ENCODE measurements at regions not wholly inside any gene's neighbourhood (a gene's known extent, or its start where the extent isn't known, plus 50 kb on each side); places are given as distances from the start of the nearest gene placed in this dataset.

DNA sequence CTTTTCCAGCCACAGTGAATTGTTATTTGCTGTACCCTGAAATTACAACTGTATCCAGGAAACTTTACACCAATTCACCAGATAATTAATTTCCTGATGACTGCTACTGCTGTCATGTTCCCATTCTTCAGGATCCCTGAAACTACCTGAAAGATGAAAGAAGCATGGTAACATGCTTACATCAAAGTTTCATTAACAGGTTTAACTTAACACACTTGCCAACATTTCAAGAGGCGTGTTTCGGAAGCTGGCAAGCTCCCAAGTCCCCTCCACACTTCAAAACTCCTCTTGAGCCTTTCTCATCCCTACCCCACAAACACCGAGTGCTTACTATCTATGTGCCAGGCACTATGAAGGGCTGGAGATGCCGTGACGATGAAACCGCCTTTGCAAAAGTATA lies 88.6 kb downstream of the MPP7 start:
- TF ChIP-seq, protein P1, sequence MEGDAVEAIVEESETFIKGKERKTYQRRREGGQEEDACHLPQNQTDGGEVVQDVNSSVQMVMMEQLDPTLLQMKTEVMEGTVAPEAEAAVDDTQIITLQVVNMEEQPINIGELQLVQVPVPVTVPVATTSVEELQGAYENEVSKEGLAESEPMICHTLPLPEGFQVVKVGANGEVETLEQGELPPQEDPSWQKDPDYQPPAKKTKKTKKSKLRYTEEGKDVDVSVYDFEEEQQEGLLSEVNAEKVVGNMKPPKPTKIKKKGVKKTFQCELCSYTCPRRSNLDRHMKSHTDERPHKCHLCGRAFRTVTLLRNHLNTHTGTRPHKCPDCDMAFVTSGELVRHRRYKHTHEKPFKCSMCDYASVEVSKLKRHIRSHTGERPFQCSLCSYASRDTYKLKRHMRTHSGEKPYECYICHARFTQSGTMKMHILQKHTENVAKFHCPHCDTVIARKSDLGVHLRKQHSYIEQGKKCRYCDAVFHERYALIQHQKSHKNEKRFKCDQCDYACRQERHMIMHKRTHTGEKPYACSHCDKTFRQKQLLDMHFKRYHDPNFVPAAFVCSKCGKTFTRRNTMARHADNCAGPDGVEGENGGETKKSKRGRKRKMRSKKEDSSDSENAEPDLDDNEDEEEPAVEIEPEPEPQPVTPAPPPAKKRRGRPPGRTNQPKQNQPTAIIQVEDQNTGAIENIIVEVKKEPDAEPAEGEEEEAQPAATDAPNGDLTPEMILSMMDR (IDR thresholded peaks at IDR 0.05; ENCODE audit: extremely low read depth, missing control alignments) = no peak
- no peak for DNase-seq (ENCODE audit: low spot score)

DNA sequence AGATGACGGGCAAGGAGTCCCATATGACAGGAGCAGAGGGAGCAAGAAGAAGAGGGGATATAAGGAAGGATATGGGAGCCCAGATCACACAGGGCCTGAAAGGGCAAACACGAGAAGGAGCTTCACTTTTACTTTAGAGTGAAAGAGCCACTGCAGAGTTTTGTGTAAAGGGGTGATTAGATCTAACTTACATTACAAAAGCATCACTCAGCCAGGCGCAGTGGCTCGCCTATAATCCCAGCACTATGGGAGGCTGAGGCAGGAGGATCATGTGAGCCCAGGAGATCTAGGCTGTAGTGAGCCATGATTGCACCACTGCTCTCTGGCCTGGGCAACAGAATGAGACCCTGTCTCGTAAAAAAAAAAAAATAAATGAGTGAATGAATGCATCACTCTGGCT lies 91.1 kb downstream of the MPP7 start:
- TF ChIP-seq, protein P1 (IDR thresholded peaks at IDR 0.05; ENCODE audit: extremely low read depth, missing control alignments) = no peak
- no peak for DNase-seq (ENCODE audit: low spot score)

DNA sequence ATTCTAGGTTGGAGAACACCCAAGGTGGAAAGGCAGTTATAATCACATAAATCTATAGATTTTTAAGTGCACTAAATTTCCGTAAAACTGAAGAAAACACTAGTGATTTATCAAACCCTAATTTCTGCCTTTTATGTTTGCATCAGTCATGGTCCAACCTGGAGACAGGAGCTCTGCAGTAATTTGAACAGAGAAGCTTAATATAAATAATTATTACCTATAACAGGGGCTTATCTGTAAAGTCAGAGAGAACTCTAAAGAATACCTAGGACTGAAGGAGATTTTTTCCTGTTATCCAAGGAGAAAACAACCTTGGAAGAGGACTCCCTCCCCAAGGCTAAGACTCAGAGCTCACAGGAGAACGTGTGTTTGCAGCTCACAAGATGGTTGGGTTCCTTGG lies 95.1 kb downstream of the MPP7 start:
- no peak for DNase-seq (ENCODE audit: low spot score)
- TF ChIP-seq, protein P1 (IDR thresholded peaks at IDR 0.05; ENCODE audit: extremely low read depth, missing control alignments) = no peak

DNA sequence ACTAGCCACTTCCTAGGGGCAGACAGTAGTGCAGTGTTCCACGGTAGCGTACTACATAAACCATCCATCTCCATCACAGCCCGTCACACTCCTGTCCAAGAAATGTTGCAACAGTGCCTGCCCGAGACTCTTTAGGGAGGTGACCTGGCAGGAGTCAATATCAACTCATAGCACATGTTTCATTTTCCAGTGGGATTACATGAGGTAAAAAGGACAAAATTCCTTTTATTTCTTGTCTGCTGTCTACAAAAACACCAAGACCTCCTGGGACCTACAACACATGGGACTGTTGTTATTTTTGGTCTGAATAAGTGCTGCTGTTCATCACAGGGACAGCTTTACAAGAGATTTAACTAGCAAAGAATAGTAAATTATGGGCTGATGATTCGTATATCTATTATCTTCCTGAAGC lies 99.9 kb downstream of the MPP7 start:
- DNase-seq (ENCODE audit: low spot score) = no peak
- TF ChIP-seq, protein P1 (IDR thresholded peaks at IDR 0.05; ENCODE audit: extremely low read depth, missing control alignments) = no peak

DNA sequence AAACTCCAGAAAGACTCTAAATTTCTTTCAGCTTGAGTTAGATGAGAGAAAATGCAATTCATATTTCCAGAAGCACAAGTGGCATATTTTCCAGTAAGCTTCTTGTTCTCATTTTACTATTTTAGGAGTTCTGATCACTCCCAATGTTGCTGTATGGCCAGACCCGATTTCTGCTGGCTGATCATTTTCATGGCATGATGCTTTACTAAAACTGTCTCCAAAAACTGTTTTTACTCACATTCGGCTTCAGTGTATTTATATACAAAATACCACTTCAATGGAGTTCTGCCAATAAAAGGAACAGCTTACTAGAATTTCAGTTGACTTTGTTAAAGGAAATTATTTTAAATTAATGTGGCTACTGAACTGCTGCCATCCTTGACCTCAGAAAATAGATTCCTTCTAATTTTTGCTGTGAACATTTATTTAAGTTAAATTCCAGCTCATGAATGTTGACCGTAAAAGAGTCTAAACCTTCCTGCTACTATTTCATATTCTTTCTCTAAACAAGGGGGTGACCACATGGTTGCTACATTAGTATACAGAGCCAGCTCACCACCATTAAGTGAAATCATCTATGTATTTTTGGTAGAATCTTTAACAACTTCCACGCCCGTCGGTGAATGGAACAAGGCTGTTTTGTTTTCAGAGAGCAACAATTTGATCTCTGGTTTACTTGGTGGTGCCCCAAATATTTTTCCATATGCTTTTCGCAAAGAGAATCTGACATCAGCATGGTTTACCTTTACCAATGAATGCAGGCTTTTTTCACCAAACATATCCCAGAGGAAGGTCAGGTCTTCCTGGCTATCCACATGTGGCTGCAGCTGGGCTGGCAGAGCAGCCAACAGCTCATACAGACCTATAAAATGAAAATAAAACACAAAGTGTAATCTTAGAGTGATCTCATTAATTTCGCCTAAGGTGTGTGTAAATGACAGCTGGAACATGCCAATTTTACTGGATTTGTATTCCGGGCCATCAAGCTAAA lies 101.2 kb downstream of the MPP7 start:
- DNase-seq (ENCODE audit: low spot score) = no peak
- TF ChIP-seq, protein P1 (IDR thresholded peaks at IDR 0.05; ENCODE audit: extremely low read depth, missing control alignments) = no peak

DNA sequence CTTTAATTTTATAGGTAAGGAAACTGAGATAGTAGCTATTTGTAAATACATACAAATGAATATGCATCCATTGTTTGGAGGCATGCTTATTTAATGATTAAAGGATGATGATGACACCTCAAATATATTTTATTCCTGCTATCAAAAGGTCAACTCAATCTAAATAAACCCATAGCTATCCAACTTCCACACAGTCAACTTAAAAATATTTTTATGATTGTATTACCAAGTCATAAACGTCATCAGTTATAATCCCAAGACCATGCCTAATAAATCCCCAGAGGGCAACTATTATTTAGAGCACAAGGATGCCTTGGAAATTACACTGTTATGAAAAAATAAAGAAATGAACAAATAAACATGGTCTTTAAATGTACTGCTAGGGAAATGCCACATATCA lies 102.1 kb downstream of the MPP7 start:
- TF ChIP-seq, protein P1 (IDR thresholded peaks at IDR 0.05; ENCODE audit: extremely low read depth, missing control alignments) = no peak
- no peak for DNase-seq (ENCODE audit: low spot score)

DNA sequence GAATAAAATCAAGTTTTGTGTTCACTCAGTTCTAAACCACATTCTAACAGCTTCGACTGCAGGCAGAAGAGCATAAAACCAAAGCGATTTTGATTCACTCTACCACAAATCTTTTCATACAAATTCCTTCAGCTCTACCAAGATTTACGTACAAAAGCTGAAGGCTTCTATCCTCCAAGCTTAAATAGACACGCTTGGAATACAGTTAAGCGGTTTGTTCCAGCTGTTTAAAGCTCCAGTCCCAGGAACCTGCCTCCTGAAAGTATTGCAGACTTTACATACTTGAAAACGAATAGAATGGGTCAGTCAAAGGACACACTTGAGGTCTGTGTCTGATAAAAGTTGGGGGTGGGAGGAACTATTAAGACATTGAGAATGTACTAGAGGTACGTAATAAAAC lies 102.9 kb downstream of the MPP7 start:
- DNase-seq (ENCODE audit: low spot score) = no peak
- TF ChIP-seq, protein P1 (IDR thresholded peaks at IDR 0.05; ENCODE audit: extremely low read depth, missing control alignments) = no peak

Measured in GM20000 (cell line).